ENCODE measurements at regions not wholly inside any gene's neighbourhood (a gene's known extent, or its start where the extent isn't known, plus 50 kb on each side); places are given as distances from the start of the nearest gene placed in this dataset.

DNA sequence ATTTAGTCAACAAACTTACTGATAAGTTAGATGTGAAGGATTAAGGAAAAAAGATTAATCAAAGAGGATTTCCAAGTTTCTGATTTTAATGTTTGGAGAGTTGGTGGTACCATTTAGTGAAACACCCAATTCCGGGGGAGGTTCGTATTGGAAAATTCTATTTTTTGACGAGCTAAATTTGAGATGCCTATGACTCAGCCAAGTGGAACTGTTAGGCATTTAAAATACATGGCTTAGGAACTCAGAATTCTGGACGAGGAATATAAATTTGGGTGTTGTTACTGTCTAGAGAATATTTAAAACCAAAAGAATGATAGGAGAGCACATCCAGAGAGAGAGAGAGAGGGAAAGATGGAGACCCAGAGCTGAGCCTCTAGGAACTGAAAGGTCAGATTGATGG is 103.6 kb downstream of the TMX3 start:
- Histone ChIP-seq H2BK5ac (ENCODE audit: low read depth, low read length) (no peak overlapping the region), H3K9me3 (ENCODE audit: insufficient read depth in 2 of 2, low read depth in 1 of 2, low read length in 1 of 2) (no peaks in the 10 kb centered on the region)
- TF ChIP-seq SIX5 (IDR thresholded peaks at IDR 0.05; ENCODE audit: low read depth, low read length) (no peak), SUZ12 (IDR thresholded peaks at IDR 0.05; ENCODE audit: low read length) (no peak), CBX5 (IDR thresholded peaks at IDR 0.05; ENCODE audit: low read depth, low read length) (no peak)

More for the DNA sequence above, 103.6 kb downstream of the TMX3 start:
- Histone ChIP-seq H3K79me2 (ENCODE audit: control insufficient read depth in 1 of 2, insufficient read depth in 2 of 2, low read length in 2 of 2) (no peaks in the 10 kb centered on the region), H2AK5ac (ENCODE audit: low read depth, low read length) (no peak overlapping the region), H3K4me1 (replicated peaks in 1 of 4; ENCODE audit: control insufficient read depth in 3 of 4, insufficient read depth in 4 of 4, low read length in 3 of 4) (no peaks in the 10 kb centered on the region), H3K36me3 (ENCODE audit: control insufficient read depth in 2 of 4, insufficient read depth in 4 of 4, low read length in 3 of 4) (no peaks in the 10 kb centered on the region), H3K9ac (replicated peaks in 1 of 4; ENCODE audit: extremely low read depth in 1 of 4, low read depth in 3 of 4, low read length in 3 of 4) (no peak overlapping the region), H2BK20ac (ENCODE audit: low read length) (no peak overlapping the region), H2BK15ac (ENCODE audit: low read length) (no peak overlapping the region), H3K23me2 (ENCODE audit: low read depth, low read length) (no peaks in the 10 kb centered on the region), H3K79me1 (ENCODE audit: low read depth, low read length) (no peaks in the 10 kb centered on the region), H4K5ac (ENCODE audit: insufficient read length, low read depth, low read length) (no peak overlapping the region), H4K20me1 (replicated peaks in 1 of 2; ENCODE audit: control insufficient read depth in 1 of 2, insufficient read depth in 2 of 2, low read length in 2 of 2) (no peaks in the 10 kb centered on the region), H3K27me3 (replicated peaks in 1 of 4; ENCODE audit: control insufficient read depth in 3 of 4, extremely low read depth in 1 of 4, insufficient read depth in 3 of 4, low read length in 3 of 4) (no peaks in the 10 kb centered on the region), H3K14ac (ENCODE audit: insufficient read length) (no peak overlapping the region), H3K23ac (ENCODE audit: insufficient read length) (no peak overlapping the region), H3K27ac (ENCODE audit: low read depth, low read length) (no peak overlapping the region), H3K18ac (ENCODE audit: extremely low read depth, low read length) (no peak overlapping the region), H2BK12ac (ENCODE audit: low read depth, low read length) (no peak overlapping the region), H3K4me2 (ENCODE audit: insufficient read depth in 1 of 2, low read depth in 2 of 2, low read length in 2 of 2) (no peak overlapping the region), H2BK120ac (replicated peaks; ENCODE audit: low read depth, low read length) (no peak overlapping the region), H3K56ac (replicated peaks; ENCODE audit: insufficient read length, low read depth, low read length) (no peak overlapping the region), H4K91ac (replicated peaks; ENCODE audit: insufficient read length, low read length) (no peak overlapping the region), H4K8ac (ENCODE audit: extremely low read depth, insufficient read depth, low read length) (no peak overlapping the region), H3K4me3 (ENCODE audit: extremely low read depth in 1 of 4, insufficient read depth in 2 of 4, low read depth in 3 of 4, low read length in 4 of 4) (no peak overlapping the region), H2AFZ (ENCODE audit: low read length) (no peak overlapping the region), H3K4ac (replicated peaks; ENCODE audit: insufficient read length, low read depth, low read length) (no peak overlapping the region)
- POLR2A ChIA-PET (ENCODE audit: partially characterized antibody) = interaction anchor here (0.6 kb wide), 1 partner anchor 829 kb away, joined by 3 read pairs; no protein-coding TSS in a partner anchor
- FAIRE-seq (no peak), DNase-seq (ENCODE audit: low read depth in 1 of 2, low spot score in 2 of 2) (no peak)
- WGBS, 2 experiments (ENCODE audit: extremely low coverage in 1 of 2, insufficient coverage in 1 of 2, insufficient read length in 1 of 2, insufficient replicate concordance in 2 of 2, low coverage in 1 of 2, low lambda C conversion rate in 2 of 2, missing lambda C conversion rate in 1 of 2) = 94% methylated on average over 4 of the region's 4 CpGs; no CpG with 5 or more reads in 1 of the 2 experiments
- CTCF ChIA-PET (ENCODE audit: partially characterized antibody) = interaction anchor here (0.6 kb wide), 1 partner anchor 170 kb away, joined by 3 read pairs; no protein-coding TSS in a partner anchor
